ENCODE measurements at regions not wholly inside any gene's neighbourhood (a gene's known extent, or its start where the extent isn't known, plus 50 kb on each side); places are given as distances from the start of the nearest gene placed in this dataset.

DNA sequence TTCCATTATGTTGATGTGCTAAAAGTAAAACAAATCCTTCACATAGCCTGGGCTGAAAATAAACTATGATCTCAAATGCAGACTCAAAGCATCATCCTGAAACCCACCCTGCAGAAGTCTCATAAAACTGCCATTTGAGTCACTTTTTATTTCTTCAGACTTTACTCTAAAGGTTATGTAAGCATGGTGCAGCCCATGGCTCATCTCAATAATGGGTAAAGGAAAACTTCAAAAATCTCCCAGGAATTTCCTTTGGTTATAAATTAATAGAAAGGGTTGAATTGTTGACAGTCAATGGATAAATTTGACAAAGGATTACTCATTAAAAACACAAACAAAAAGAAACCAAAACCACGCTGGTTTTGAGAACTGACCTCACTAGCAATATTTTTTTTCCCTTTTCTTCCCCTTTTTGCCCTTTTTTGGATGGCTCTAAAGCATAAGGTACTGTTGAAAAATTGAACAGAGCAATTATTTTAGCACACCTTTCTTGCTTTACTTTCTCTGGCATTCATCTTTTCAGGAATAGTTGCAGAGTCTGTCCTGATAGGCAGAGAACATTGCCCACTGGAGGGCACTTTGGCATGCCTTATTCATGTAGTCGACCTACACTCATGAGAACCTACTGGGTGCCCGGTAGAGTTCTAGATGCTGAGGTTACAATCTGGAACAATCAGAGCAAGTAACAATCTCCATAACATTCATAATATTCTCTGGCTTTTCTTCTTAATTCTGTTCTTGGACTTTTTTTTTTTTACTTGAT lies 191.4 kb downstream of the TMEM167A start:
- no peak for DNase-seq (ENCODE audit: insufficient read length, low spot score, missing footprints)
- Histone ChIP-seq H3K36me3 (ENCODE audit: insufficient read depth, low read length) (no peaks in the 10 kb centered on the region), H3K79me2 (ENCODE audit: insufficient read depth, low read length) (no peaks in the 10 kb centered on the region), H3K9me3 (ENCODE audit: low read depth, low read length) (no peaks in the 10 kb centered on the region), H4K20me1 (ENCODE audit: insufficient read depth, low read length) (no peaks in the 10 kb centered on the region), H3K4me3 (ENCODE audit: insufficient read depth, low read length) (no peak overlapping the region), H3K4me1 (ENCODE audit: insufficient read depth, low read length) (peaks cover 7% of the 10 kb centered on the region), H2AFZ (ENCODE audit: low read length) (no peak overlapping the region), H3K27me3 (ENCODE audit: insufficient read depth, low read length) (peaks cover 19% of the 10 kb centered on the region), H3K4me2 (ENCODE audit: insufficient read depth, low read length) (peak overlapping the region; percentile 25), H3K27ac (ENCODE audit: low read depth, low read length) (no peak overlapping the region)
- TF ChIP-seq, protein P1, sequence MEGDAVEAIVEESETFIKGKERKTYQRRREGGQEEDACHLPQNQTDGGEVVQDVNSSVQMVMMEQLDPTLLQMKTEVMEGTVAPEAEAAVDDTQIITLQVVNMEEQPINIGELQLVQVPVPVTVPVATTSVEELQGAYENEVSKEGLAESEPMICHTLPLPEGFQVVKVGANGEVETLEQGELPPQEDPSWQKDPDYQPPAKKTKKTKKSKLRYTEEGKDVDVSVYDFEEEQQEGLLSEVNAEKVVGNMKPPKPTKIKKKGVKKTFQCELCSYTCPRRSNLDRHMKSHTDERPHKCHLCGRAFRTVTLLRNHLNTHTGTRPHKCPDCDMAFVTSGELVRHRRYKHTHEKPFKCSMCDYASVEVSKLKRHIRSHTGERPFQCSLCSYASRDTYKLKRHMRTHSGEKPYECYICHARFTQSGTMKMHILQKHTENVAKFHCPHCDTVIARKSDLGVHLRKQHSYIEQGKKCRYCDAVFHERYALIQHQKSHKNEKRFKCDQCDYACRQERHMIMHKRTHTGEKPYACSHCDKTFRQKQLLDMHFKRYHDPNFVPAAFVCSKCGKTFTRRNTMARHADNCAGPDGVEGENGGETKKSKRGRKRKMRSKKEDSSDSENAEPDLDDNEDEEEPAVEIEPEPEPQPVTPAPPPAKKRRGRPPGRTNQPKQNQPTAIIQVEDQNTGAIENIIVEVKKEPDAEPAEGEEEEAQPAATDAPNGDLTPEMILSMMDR (IDR thresholded peaks at IDR 0.05; ENCODE audit: extremely low read depth, low read depth, low read length), result no peak

DNA sequence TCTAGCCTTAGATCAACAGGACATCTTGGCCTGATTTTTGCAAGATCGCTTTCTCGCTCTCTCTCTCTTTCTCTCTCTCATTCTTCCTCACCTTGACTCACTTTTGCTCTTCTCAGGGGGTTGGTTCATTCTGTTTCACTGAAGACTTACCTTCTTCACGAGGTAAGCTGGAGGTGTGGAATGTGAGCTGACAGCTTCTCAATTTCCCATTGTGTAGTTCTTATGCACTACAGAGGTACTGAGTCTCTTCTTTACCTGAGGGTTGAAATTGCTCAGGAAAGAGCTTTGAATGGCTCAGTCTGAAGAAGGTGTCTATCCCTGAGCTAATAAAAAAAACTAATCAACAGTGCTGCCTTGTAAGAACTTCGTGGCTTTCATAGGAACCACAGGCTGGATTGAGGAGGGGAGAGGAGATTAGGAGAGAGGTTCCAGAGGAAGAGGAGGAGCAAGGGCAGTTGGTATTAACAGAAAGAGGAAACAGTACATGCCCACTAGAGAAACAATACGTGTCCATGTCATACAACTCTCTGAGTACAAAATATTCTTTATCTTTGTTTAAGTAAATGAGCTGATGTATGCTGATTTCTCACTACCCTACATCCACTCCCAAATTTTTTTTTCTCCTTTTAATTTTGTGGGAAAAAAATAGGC lies 192.2 kb downstream of the TMEM167A start:
- H3K27me3 ChIP-seq (ENCODE audit: insufficient read depth, low read length), result peaks cover 19% of the 10 kb centered on the region
- H3K9me3 ChIP-seq (ENCODE audit: low read depth, low read length), result no peaks in the 10 kb centered on the region
- H2AFZ ChIP-seq (ENCODE audit: low read length), result no peak overlapping the region
- H3K4me3 ChIP-seq (ENCODE audit: insufficient read depth, low read length), result no peak overlapping the region
- H4K20me1 ChIP-seq (ENCODE audit: insufficient read depth, low read length), result no peaks in the 10 kb centered on the region
- no peak overlapping the region for H3K4me2 ChIP-seq (ENCODE audit: insufficient read depth, low read length)
- TF ChIP-seq, protein P1 (IDR thresholded peaks at IDR 0.05; ENCODE audit: extremely low read depth, low read depth, low read length), result no peak
- no peak for DNase-seq (ENCODE audit: insufficient read length, low spot score, missing footprints)
- H3K27ac ChIP-seq (ENCODE audit: low read depth, low read length), result no peak overlapping the region
- H3K79me2 ChIP-seq (ENCODE audit: insufficient read depth, low read length), result no peaks in the 10 kb centered on the region
- H3K4me1 ChIP-seq (ENCODE audit: insufficient read depth, low read length), result peaks cover 7% of the 10 kb centered on the region
- no peaks in the 10 kb centered on the region for H3K36me3 ChIP-seq (ENCODE audit: insufficient read depth, low read length)

DNA sequence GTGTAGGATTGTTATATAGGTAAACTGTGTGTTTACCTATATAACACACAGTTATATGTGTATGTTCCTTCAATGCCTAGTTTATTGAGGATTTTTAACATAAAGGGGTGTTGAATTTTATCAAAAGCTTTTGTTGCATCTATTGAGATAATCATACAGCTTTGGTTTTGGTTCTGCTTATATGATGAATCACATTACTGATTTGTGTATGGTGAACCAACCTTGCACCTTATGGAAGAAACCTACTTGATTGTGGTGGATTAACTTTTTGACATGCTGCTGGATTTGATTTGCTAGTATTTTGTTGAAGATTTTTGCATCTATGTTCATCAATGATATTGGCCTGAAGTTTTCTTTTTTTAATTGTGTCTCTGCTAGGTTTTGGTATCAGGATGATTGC lies 194.9 kb downstream of the TMEM167A start:
- DNase-seq (ENCODE audit: insufficient read length, low spot score, missing footprints), result no peak
- Histone ChIP-seq H3K4me3 (ENCODE audit: insufficient read depth, low read length) (no peak overlapping the region), H3K4me2 (ENCODE audit: insufficient read depth, low read length) (no peak overlapping the region), H2AFZ (ENCODE audit: low read length) (no peak overlapping the region), H3K27ac (ENCODE audit: low read depth, low read length) (no peak overlapping the region), H3K4me1 (ENCODE audit: insufficient read depth, low read length) (peaks cover 7% of the 10 kb centered on the region), H4K20me1 (ENCODE audit: insufficient read depth, low read length) (no peaks in the 10 kb centered on the region), H3K27me3 (ENCODE audit: insufficient read depth, low read length) (peaks cover 11% of the 10 kb centered on the region), H3K9me3 (ENCODE audit: low read depth, low read length) (no peaks in the 10 kb centered on the region), H3K36me3 (ENCODE audit: insufficient read depth, low read length) (no peaks in the 10 kb centered on the region), H3K79me2 (ENCODE audit: insufficient read depth, low read length) (no peaks in the 10 kb centered on the region)
- TF ChIP-seq, protein P1 (IDR thresholded peaks at IDR 0.05; ENCODE audit: extremely low read depth, low read depth, low read length), result no peak

GRCh38 chr5:82881571-82882174 lies 195.5 kb downstream of the TMEM167A start:
- TF ChIP-seq, protein P1 (IDR thresholded peaks at IDR 0.05; ENCODE audit: extremely low read depth, low read depth, low read length), result no peak
- Histone ChIP-seq H2AFZ (ENCODE audit: low read length) (no peak overlapping the region), H3K79me2 (ENCODE audit: insufficient read depth, low read length) (no peaks in the 10 kb centered on the region), H3K4me2 (ENCODE audit: insufficient read depth, low read length) (no peak overlapping the region), H3K27ac (ENCODE audit: low read depth, low read length) (no peak overlapping the region), H4K20me1 (ENCODE audit: insufficient read depth, low read length) (no peaks in the 10 kb centered on the region), H3K4me1 (ENCODE audit: insufficient read depth, low read length) (peaks cover 4% of the 10 kb centered on the region), H3K9me3 (ENCODE audit: low read depth, low read length) (no peaks in the 10 kb centered on the region), H3K4me3 (ENCODE audit: insufficient read depth, low read length) (no peak overlapping the region), H3K27me3 (ENCODE audit: insufficient read depth, low read length) (peaks cover 11% of the 10 kb centered on the region), H3K36me3 (ENCODE audit: insufficient read depth, low read length) (no peaks in the 10 kb centered on the region)
- no peak for DNase-seq (ENCODE audit: insufficient read length, low spot score, missing footprints)
